Tongue (tissue), 1 donor: ENCODE measurements at regions not wholly inside any gene's neighbourhood (a gene's known extent, or its start where the extent isn't known, plus 50 kb on each side); places are given as distances from the start of the nearest gene placed in this dataset.

Source experiments
- DNase-seq: peaks from one replicate; pipeline ENCODE4 v3.0.0-alpha.2; 2015

DNA sequence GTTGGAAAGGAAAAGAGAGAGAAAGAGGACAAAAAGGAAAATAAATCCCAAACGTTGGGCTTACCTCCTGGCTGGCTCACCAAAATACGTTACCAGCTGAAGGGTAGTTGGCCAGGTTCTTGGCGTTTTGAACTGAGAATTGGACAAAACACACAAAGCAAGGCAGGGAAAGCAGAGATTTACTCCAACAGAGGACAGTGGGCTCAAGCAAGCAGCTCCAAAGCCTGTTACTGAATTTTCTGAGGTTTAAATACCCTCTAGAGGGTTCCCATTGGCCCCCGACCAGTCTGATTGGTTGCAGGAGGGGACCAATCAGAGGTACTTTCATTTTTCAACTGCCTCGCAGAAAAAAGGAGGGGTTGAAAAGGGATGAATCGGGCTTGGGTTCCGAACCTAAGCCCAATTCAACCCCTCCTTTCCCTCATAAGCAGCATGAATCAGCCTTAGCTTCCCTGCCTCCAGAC, 55.6 kb upstream of the ALOX12 start:
- no peak for DNase-seq

- no peak for DNase-seq
Observed at GRCh38 chr17:6941989-6942388, 53.9 kb upstream of the ALOX12 start.

GRCh38 chr17:6943406-6943805, 52.4 kb upstream of the ALOX12 start:
- DNase-seq, result no peak
